BE2C (cell line): ENCODE measurements at regions not wholly inside any gene's neighbourhood (a gene's known extent, or its start where the extent isn't known, plus 50 kb on each side); places are given as distances from the start of the nearest gene placed in this dataset.
"Not testable (repeated sequence)": the region's sequence is repeated elsewhere in the genome, so short reads cannot be mapped to it uniquely, and the experiment has no call there.

ENCODE experiments used
- DNase-seq: peaks from one replicate; pipeline ENCODE4 v3.0.0-alpha.2; 2020
- H3K27me3 ChIP-seq: fragments of 250-450 bp; sonication (Bioruptor Pico); 2 replicates; pipeline ENCODE4 v1.5.1; 2020; ENCODE audit warnings: mild to moderate bottlenecking
- H3K36me3 ChIP-seq: fragments of 250-450 bp; sonication (Bioruptor Pico); 2 replicates; pipeline ENCODE4 v1.5.1; 2020; ENCODE audit warnings: mild to moderate bottlenecking
- H3K4me1 ChIP-seq: fragments of 250-450 bp; sonication (Bioruptor Pico); 2 replicates; pipeline ENCODE4 v1.5.1; 2020
- H3K4me3 ChIP-seq: 2 replicates; pipeline ENCODE4 v1.5.1; 2011; ENCODE audit warnings: low read depth, low read length
- H3K9me3 ChIP-seq: fragments of 250-450 bp; sonication (Bioruptor Pico); 2 replicates; pipeline ENCODE4 v1.5.1; 2020
- TF ChIP-seq, protein P1 (sequence below): IDR thresholded peaks from 2 replicates; pipeline ENCODE4 v1.5.1; 2012; ENCODE audit warnings: mild to moderate bottlenecking, low read depth, low read length

DNA sequence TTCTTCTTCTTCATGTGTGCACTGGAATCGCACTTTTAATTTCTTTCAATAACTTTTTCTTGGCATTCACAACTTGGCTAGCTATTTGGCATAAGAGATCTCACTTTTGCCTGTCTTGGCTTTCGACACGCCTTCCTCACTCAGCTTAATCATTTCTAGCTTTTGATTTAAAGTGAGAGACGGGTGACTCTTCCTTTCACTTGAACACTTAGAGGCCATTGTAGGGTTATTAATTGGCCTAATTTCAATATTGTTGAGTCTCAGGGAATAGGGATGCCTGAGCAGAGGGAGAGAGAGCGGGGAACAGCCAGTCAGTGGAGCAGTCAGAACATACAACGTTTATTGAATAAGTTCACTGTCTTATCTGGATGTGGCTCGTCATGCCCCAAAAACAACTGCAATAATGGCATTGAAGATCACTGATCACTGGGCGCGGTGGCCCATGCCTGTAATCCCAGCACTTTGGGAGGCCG is 200.3 kb downstream of the SEC14L1 start:
- TF ChIP-seq, protein P1, sequence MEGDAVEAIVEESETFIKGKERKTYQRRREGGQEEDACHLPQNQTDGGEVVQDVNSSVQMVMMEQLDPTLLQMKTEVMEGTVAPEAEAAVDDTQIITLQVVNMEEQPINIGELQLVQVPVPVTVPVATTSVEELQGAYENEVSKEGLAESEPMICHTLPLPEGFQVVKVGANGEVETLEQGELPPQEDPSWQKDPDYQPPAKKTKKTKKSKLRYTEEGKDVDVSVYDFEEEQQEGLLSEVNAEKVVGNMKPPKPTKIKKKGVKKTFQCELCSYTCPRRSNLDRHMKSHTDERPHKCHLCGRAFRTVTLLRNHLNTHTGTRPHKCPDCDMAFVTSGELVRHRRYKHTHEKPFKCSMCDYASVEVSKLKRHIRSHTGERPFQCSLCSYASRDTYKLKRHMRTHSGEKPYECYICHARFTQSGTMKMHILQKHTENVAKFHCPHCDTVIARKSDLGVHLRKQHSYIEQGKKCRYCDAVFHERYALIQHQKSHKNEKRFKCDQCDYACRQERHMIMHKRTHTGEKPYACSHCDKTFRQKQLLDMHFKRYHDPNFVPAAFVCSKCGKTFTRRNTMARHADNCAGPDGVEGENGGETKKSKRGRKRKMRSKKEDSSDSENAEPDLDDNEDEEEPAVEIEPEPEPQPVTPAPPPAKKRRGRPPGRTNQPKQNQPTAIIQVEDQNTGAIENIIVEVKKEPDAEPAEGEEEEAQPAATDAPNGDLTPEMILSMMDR: no peak
- Histone ChIP-seq H3K9me3 (0 out of 2 replicates have a peak, but pooled peaks cover 2% of the 10 kb centered on the region), H3K4me3 (no peak overlapping the region)

DNA sequence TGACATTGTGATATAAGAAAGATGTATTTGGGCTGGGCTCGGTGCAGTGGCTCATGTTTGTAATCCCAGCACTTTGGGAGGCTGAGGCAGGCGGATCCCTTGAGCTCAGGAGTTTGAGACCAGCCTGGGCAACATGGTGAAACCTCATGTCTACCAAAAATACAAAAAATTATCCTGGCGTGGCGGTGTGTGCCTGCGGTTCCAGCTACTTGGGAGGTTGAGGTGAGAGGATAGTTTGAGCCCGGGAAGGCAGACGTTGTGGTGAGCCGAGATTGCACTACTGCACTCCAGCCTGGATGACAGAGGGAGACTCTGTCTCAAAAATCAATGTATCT is 201.9 kb downstream of the SEC14L1 start:
- not testable (repeated sequence) for H3K4me1 ChIP-seq, H3K27me3 ChIP-seq, DNase-seq, H3K4me3 ChIP-seq, H3K9me3 ChIP-seq, H3K36me3 ChIP-seq

More for the DNA sequence above, 200.3 kb downstream of the SEC14L1 start:
- no peaks in the 10 kb centered on the region for H3K4me1 ChIP-seq
- no peak for DNase-seq
- no peaks in the 10 kb centered on the region for H3K36me3 ChIP-seq
- H3K27me3 ChIP-seq: no peaks in the 10 kb centered on the region

DNA sequence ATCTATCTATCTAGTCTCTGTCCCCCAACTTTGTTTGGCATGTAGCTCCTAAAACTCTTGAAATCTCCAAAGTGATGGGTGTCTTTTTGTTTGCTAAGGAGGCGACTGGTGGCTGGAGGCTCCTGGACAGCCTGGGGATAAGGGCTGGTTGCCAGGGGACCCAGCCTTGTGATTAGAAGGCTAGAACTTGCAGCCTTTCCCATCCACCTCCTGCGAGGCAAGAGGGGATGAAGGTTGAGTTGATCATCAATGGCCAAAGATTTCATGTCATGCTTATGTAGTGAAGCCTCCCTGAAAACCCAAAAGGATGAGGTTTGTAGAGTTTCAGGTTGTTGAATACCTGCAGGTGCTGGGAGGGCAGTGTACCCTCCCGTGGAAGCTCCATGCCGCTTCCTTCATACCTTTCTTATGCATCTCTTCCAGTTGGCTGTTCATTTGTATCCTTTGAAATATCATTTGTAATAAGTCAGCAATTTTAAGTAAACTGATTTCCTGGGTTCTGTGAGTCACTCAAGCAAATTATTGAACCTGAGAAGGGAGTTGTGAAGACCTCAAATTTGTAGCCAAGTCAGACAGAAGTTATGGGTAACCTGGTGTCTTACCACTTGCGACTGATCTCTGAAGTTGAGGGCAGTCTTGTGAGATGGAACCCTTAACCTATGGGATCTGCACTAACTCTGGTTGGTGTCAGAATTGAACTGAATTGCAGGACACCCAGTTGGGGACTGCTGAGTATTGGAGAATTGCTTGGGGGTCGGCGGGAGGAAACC is 202.4 kb downstream of the SEC14L1 start:
- no peaks in the 10 kb centered on the region for H3K36me3 ChIP-seq
- no peaks in the 10 kb centered on the region for H3K27me3 ChIP-seq
- DNase-seq: no peak
- no peaks in the 10 kb centered on the region for H3K9me3 ChIP-seq
- H3K4me1 ChIP-seq: no peaks in the 10 kb centered on the region
- TF ChIP-seq, protein P1: no peak
- no peak overlapping the region for H3K4me3 ChIP-seq

DNA sequence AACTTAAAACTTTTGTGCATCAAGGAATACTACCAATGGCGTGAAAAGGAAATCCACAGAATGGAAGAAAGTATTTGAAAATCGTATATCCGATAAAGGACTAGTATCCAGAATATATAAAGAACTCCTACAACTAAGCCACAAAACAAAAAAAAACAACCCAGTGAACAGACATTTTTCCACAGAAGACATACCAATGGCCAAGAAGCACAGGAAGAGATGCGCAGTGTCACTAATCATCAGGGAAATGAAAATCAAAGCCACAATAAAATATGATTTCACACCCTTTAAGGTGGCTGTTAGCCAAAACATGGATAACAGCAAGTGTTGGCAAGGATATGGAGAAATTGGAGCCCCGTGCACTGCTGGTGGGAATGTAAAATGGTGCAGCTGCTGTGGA is 203.3 kb downstream of the SEC14L1 start:
- H3K36me3 ChIP-seq: no peaks in the 10 kb centered on the region
- no peaks in the 10 kb centered on the region for H3K9me3 ChIP-seq
- no peak overlapping the region for H3K4me3 ChIP-seq
- no peaks in the 10 kb centered on the region for H3K4me1 ChIP-seq
- H3K27me3 ChIP-seq: no peaks in the 10 kb centered on the region
- TF ChIP-seq, protein P1: no peak
- DNase-seq: no peak

DNA sequence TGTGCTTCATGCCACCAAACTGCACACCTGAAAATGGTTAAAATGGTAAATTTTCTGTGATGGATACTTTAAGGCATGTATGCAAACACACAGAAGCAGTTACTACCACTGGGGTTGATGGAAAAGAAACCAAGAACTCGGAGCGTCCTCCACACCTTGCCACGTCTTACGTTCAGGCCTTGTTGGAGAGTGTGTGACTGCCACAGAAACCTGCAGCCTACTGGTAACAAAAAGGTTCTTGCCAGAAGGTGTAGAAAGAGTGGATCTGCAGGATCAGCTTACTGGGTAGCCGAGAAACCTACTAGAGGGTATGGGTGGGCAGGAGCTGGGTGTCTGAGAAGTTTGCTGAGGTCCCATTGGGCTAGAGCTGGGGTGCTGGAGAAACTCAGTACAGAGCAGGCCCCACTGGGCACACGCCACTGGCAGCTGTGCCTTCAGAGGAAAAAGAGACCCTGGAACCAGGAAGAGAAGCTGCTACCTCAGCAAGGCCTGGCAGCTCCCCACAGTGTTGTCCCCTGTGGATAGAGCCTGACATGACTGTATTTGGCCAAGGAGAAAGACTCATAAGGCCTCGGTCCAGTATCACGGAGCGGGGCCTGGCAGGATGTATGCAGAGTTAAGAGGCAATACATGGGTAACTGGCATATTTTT is 204.6 kb downstream of the SEC14L1 start:
- H3K4me1 ChIP-seq: peaks cover 1% of the 10 kb centered on the region
- no peak for DNase-seq
- no peaks in the 10 kb centered on the region for H3K27me3 ChIP-seq
- no peak overlapping the region for H3K4me3 ChIP-seq
- TF ChIP-seq, protein P1: no peak
- no peaks in the 10 kb centered on the region for H3K9me3 ChIP-seq
- no peaks in the 10 kb centered on the region for H3K36me3 ChIP-seq

DNA sequence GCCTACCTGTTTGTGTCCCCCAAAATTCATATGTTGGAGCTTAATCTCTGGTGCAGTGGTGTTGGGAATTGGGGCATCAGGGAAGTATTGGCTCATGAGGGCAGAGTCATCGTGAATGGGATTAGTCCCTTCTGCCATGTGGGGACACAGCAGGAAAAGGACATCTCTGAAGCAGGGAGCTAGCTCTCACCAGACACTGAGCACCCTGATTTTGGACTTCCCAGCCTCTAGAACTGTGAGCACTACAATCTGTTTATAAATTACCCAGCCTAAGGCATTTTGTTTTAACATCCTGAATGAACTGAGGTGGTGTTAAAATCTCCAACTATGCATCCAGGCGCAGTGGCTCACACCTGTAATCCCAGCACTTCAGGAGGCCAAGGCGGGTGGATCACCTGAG is 206.0 kb downstream of the SEC14L1 start:
- Histone ChIP-seq H3K36me3 (no peaks in the 10 kb centered on the region), H3K9me3 (no peaks in the 10 kb centered on the region), H3K4me1 (peaks cover 15% of the 10 kb centered on the region), H3K27me3 (no peaks in the 10 kb centered on the region), H3K4me3 (no peak overlapping the region)
- DNase-seq: no peak
- TF ChIP-seq, protein P1: no peak
